HCT116 (cell line): ENCODE measurements at regions not wholly inside any gene's neighbourhood (a gene's known extent, or its start where the extent isn't known, plus 50 kb on each side); places are given as distances from the start of the nearest gene placed in this dataset.

Experiments used
- ATAC-seq: fragments of 200-7000 bp; cut with Tn5 transposase; 2 replicates; pipeline ENCODE4 v1.9.1; 2020; ENCODE audit warnings: mild to moderate bottlenecking, moderate library complexity
- BruUV-seq: library from RNA; stranded (reverse); fragments of 400-500 nt; replicated peaks from 2 replicates; lab custom pipeline; 2021; lab: Mats Ljungman, UMichigan
- CTCF ChIA-PET: fragments of 300-600 bp; sonication (Branson Sonifier 250); formaldehyde crosslinking; loops from one replicate; lab custom pipeline; 2021; ENCODE audit warnings: antibody characterized with exemption; lab: Charles Lee
- POLR2A ChIA-PET: fragments of 300-600, 350-600 bp; sonication (Branson Sonifier 250); formaldehyde crosslinking; loops from one replicate; lab custom pipeline; 2021; ENCODE audit warnings: antibody characterized with exemption; lab: Charles Lee
- RAD21 ChIA-PET, 2 experiments: fragments of 300-600 bp; sonication (Branson Sonifier 250); formaldehyde crosslinking; loops; one replicate each; lab custom pipeline; 2023; ENCODE audit warnings: low total read pairs in 2 of 2; ENCODE audit not compliant: uncharacterized antibody in 2 of 2, unreplicated experiment in 2 of 2, low non-redundant PET in 1 of 2; lab: Charles Lee
- DNase-seq: peaks from one replicate; pipeline ENCODE4 v3.0.0-alpha.2; 2010; ENCODE audit warnings: low read depth, low spot score
- H2AFZ ChIP-seq: fragments of 200-600 bp; shearing (Covaris generic), sonication (generic); 2 replicates; pipeline ENCODE4 v1.6.1; 2017; ENCODE audit warnings: low read depth, mixed run types, mixed read lengths, antibody characterized with exemption, low read length; ENCODE audit not compliant: poor library complexity, severe bottlenecking
- H3K27ac ChIP-seq: 2 replicates; pipeline ENCODE4 v1.5.1; 2012; ENCODE audit warnings: low read depth, low read length
- H3K27me3 ChIP-seq: fragments of 200-600 bp; sonication (generic); 2 replicates; pipeline ENCODE4 v1.6.1; 2016; ENCODE audit warnings: mixed run types, low read length, mixed read lengths; ENCODE audit not compliant: insufficient read depth
- H3K36me3 ChIP-seq, 2 experiments: fragments of 200-500 bp in 1 of 2; fragments of 200-600 bp in 1 of 2; sonication (Bioruptor generic) in 1 of 2; sonication (generic) in 1 of 2; 2 replicates each; pipeline versions ENCODE4 v1.5.1 to v1.6.1; 2014 to 2016; ENCODE audit warnings: low read length in 2 of 2, inconsistent platforms in 1 of 2, mixed read lengths in 1 of 2, mixed run types in 1 of 2; ENCODE audit not compliant: insufficient read depth in 2 of 2, control insufficient read depth in 1 of 2
- H3K4me1 ChIP-seq, 2 experiments: fragments of 200-600 bp in 1 of 2; sonication (generic) in 1 of 2; 2 replicates each; pipeline versions ENCODE4 v1.5.1 to v1.6.1; 2012 to 2017; ENCODE audit warnings: low read length in 2 of 2, inconsistent platforms in 1 of 2, mild to moderate bottlenecking in 1 of 2, mixed read lengths in 1 of 2, mixed run types in 1 of 2, moderate library complexity in 1 of 2; ENCODE audit not compliant: insufficient read depth in 2 of 2, control insufficient read depth in 1 of 2
- H3K4me2 ChIP-seq: fragments of 200-600 bp; sonication (generic); 2 replicates; pipeline ENCODE4 v1.6.1; 2017; ENCODE audit warnings: mixed run types, low read length, mixed read lengths
- H3K4me3 ChIP-seq, 2 experiments: fragments of 200-600 bp in 1 of 2; sonication (generic) in 1 of 2; replicated peaks in 1 of 2; 2 replicates each; pipeline ENCODE4 v1.5.1; 2011 to 2016; ENCODE audit warnings: low read length in 2 of 2, control low read depth in 1 of 2, low read depth in 1 of 2, mild to moderate bottlenecking in 1 of 2, mixed read lengths in 1 of 2, mixed run types in 1 of 2
- H3K79me2 ChIP-seq: fragments of 200-600 bp; sonication (generic); 2 replicates; pipeline ENCODE4 v1.6.1; 2017; ENCODE audit warnings: mild to moderate bottlenecking, mixed run types, low read length, moderate library complexity, mixed read lengths; ENCODE audit not compliant: insufficient read depth
- H3K9ac ChIP-seq: fragments of 200-600 bp; sonication (generic); 2 replicates; pipeline ENCODE4 v1.6.1; 2016; ENCODE audit warnings: low read length, mixed read lengths
- H3K9me2 ChIP-seq: fragments of 200-600 bp; sonication (generic), shearing (Covaris generic); 2 replicates; pipeline ENCODE4 v1.6.1; 2017; ENCODE audit warnings: mixed run types, mild to moderate bottlenecking, moderate library complexity; ENCODE audit not compliant: insufficient read depth
- H3K9me3 ChIP-seq, 2 experiments: fragments of 200-500 bp in 1 of 2; fragments of 200-600 bp in 1 of 2; sonication (Bioruptor generic) in 1 of 2; sonication (generic) in 1 of 2; 2 replicates each; pipeline ENCODE4 v1.6.1; 2014 to 2017; ENCODE audit warnings: low read length in 2 of 2, mixed read lengths in 2 of 2, inconsistent platforms in 1 of 2, low read depth in 1 of 2, mild to moderate bottlenecking in 1 of 2, mixed run types in 1 of 2, moderate library complexity in 1 of 2; ENCODE audit not compliant: control insufficient read depth in 1 of 2, insufficient read depth in 1 of 2
- H4K20me1 ChIP-seq: fragments of 200-600 bp; sonication (generic), shearing (Covaris generic); 2 replicates; pipeline ENCODE4 v1.6.1; 2017; ENCODE audit warnings: mixed run types, mild to moderate bottlenecking, moderate library complexity; ENCODE audit not compliant: insufficient read depth
- CBX3 ChIP-seq: IDR thresholded peaks from 2 replicates; pipeline ENCODE4 v1.6.1; 2012; ENCODE audit warnings: low read depth
- CEBPB ChIP-seq: IDR thresholded peaks from 2 replicates; pipeline ENCODE4 v1.6.1; 2012; ENCODE audit warnings: low read depth
- EGR1 ChIP-seq: IDR thresholded peaks from 2 replicates; pipeline ENCODE4 v1.6.1; 2012; ENCODE audit warnings: low read depth
- ELF1 ChIP-seq: IDR thresholded peaks from 2 replicates; pipeline ENCODE4 v1.6.1; 2012; ENCODE audit warnings: low read depth, borderline replicate concordance
- EZH2 ChIP-seq: fragments of 200-600 bp; sonication (generic); IDR thresholded peaks from 2 replicates; pipeline ENCODE4 v1.6.1; 2017; ENCODE audit warnings: antibody characterized with exemption, mixed run types
- FOSL1 ChIP-seq: IDR thresholded peaks from 2 replicates; pipeline ENCODE4 v1.6.1; 2012; ENCODE audit warnings: low read depth
- POLR2A ChIP-seq: IDR thresholded peaks from 2 replicates; pipeline ENCODE4 v1.7.0; 2011; ENCODE audit warnings: borderline replicate concordance; ENCODE audit not compliant: insufficient read depth, insufficient read length; ENCODE audit errors: extremely low read depth
- POLR2AphosphoS5 ChIP-seq: IDR thresholded peaks from 2 replicates; pipeline ENCODE4 v1.6.1; 2011; ENCODE audit warnings: mild to moderate bottlenecking, low read depth, low read length, moderate library complexity
- RAD21 ChIP-seq: IDR thresholded peaks from 2 replicates; pipeline ENCODE4 v1.6.1; 2012; ENCODE audit warnings: low read depth, mild to moderate bottlenecking
- SIN3A ChIP-seq: IDR thresholded peaks from 2 replicates; pipeline ENCODE4 v1.6.1; 2012; ENCODE audit warnings: low read depth
- SP1 ChIP-seq: IDR thresholded peaks from 2 replicates; pipeline ENCODE4 v1.6.1; 2012; ENCODE audit warnings: low read depth
- SRF ChIP-seq: IDR thresholded peaks from 2 replicates; pipeline ENCODE4 v1.6.1; 2012; ENCODE audit warnings: low read depth
- YY1 ChIP-seq: IDR thresholded peaks from 2 replicates; pipeline ENCODE4 v1.6.1; 2011; ENCODE audit warnings: low read length, low read depth, moderate library complexity, mild to moderate bottlenecking; ENCODE audit not compliant: insufficient replicate concordance; ENCODE audit errors: extremely low read depth
- ZBTB33 ChIP-seq: IDR thresholded peaks from 2 replicates; pipeline ENCODE4 v1.6.1; 2011; ENCODE audit warnings: mild to moderate bottlenecking, low read length, moderate library complexity; ENCODE audit not compliant: insufficient replicate concordance; ENCODE audit errors: extremely low read depth
- ZNF274 ChIP-seq: fragments of 200-500 bp; sonication (Bioruptor generic); IDR thresholded peaks from 2 replicates; pipeline ENCODE4 v1.6.1; 2014; ENCODE audit warnings: mild to moderate bottlenecking, low read depth, low read length, inconsistent platforms
- intact Hi-C: fragments of 100-400 bp; cut with micrococcal nuclease; formaldehyde crosslinking; loops from 2 replicates; pipeline ENCODE4 v1.10.0; 2022
- TF ChIP-seq, protein P1 (sequence below), 3 experiments: fragments of 200-600 bp in 1 of 3; sonication (generic) in 1 of 3; IDR thresholded peaks in 2 of 3; conservative IDR thresholded peaks in 1 of 3; 2 replicates each; pipeline ENCODE4 v1.5.1; 2012 to 2017; ENCODE audit warnings: low read depth in 2 of 3, low read length in 2 of 3, antibody characterized with exemption in 1 of 3, borderline replicate concordance in 1 of 3, control low read depth in 1 of 3, mild to moderate bottlenecking in 1 of 3, mixed read lengths in 1 of 3, mixed run types in 1 of 3, moderate library complexity in 1 of 3; ENCODE audit not compliant: insufficient read depth in 1 of 3
- TF ChIP-seq, protein P2 (sequence below): IDR thresholded peaks from 2 replicates; pipeline ENCODE4 v1.6.1; 2012; ENCODE audit warnings: low read depth
- TF ChIP-seq, protein P3 (sequence below): IDR thresholded peaks from 2 replicates; pipeline ENCODE4 v1.6.1; 2012

DNA sequence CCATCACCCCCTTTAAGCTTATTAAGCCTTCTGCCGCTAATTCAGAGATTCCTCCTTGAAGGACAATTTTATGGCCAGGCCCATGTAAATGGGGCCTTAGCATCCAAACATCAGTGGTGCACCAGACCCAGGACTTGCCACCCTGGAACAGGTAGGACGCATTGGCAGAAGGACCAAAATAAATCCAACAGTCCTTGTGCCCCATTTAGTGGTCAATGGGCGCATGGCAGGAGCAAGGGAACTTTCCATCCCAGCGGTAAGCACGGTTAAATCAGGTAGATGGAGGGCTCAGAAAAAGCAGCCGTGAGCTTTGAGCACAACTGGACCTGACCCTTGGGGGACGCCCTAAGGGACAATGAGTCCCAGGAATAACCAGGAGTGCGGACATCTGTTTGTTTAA is 540.8 kb upstream of the ROBO1 start:
- Histone ChIP-seq H3K27ac (no peak overlapping the region), H4K20me1 (no peaks in the 10 kb centered on the region), H3K36me3 (no peaks in the 10 kb centered on the region), H3K4me3 (no peak overlapping the region), H3K9me3 (peaks cover 8 to 15% of the 10 kb centered on the region in 2 experiments; a peak in 3 of 4 replicates), H3K4me1 (no peaks in the 10 kb centered on the region)
- intact Hi-C loops, result no loop called here
- BruUV-seq, result no TSS peak
- no peak for ATAC-seq
- ChIA-PET CTCF (no interaction called here), RAD21 (no interaction called here), POLR2A (no interaction called here)
- TF ChIP-seq EGR1, result no peak
- no peak for TF ChIP-seq POLR2A
- TF ChIP-seq, protein P1, sequence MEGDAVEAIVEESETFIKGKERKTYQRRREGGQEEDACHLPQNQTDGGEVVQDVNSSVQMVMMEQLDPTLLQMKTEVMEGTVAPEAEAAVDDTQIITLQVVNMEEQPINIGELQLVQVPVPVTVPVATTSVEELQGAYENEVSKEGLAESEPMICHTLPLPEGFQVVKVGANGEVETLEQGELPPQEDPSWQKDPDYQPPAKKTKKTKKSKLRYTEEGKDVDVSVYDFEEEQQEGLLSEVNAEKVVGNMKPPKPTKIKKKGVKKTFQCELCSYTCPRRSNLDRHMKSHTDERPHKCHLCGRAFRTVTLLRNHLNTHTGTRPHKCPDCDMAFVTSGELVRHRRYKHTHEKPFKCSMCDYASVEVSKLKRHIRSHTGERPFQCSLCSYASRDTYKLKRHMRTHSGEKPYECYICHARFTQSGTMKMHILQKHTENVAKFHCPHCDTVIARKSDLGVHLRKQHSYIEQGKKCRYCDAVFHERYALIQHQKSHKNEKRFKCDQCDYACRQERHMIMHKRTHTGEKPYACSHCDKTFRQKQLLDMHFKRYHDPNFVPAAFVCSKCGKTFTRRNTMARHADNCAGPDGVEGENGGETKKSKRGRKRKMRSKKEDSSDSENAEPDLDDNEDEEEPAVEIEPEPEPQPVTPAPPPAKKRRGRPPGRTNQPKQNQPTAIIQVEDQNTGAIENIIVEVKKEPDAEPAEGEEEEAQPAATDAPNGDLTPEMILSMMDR (IDR thresholded peaks at IDR 0.05 in 2 of 3, conservative IDR thresholded peaks at IDR 0.05 in 1 of 3; ENCODE audit: borderline replicate concordance in 1 of 3, insufficient read depth in 1 of 3, low read depth in 2 of 3, low read length in 2 of 3), result no peak
- TF ChIP-seq POLR2AphosphoS5, result no peak
- no peak for TF ChIP-seq FOSL1
- TF ChIP-seq CBX3, result no peak
- TF ChIP-seq SP1, result no peak
- TF ChIP-seq, protein P2, sequence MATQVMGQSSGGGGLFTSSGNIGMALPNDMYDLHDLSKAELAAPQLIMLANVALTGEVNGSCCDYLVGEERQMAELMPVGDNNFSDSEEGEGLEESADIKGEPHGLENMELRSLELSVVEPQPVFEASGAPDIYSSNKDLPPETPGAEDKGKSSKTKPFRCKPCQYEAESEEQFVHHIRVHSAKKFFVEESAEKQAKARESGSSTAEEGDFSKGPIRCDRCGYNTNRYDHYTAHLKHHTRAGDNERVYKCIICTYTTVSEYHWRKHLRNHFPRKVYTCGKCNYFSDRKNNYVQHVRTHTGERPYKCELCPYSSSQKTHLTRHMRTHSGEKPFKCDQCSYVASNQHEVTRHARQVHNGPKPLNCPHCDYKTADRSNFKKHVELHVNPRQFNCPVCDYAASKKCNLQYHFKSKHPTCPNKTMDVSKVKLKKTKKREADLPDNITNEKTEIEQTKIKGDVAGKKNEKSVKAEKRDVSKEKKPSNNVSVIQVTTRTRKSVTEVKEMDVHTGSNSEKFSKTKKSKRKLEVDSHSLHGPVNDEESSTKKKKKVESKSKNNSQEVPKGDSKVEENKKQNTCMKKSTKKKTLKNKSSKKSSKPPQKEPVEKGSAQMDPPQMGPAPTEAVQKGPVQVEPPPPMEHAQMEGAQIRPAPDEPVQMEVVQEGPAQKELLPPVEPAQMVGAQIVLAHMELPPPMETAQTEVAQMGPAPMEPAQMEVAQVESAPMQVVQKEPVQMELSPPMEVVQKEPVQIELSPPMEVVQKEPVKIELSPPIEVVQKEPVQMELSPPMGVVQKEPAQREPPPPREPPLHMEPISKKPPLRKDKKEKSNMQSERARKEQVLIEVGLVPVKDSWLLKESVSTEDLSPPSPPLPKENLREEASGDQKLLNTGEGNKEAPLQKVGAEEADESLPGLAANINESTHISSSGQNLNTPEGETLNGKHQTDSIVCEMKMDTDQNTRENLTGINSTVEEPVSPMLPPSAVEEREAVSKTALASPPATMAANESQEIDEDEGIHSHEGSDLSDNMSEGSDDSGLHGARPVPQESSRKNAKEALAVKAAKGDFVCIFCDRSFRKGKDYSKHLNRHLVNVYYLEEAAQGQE, result no peak
- TF ChIP-seq SRF, result no peak
- no peak for TF ChIP-seq SIN3A
- no peak for TF ChIP-seq ZNF274
- TF ChIP-seq, protein P3, sequence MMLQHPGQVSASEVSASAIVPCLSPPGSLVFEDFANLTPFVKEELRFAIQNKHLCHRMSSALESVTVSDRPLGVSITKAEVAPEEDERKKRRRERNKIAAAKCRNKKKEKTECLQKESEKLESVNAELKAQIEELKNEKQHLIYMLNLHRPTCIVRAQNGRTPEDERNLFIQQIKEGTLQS, result no peak
- no peak for TF ChIP-seq ZBTB33
- no peak for TF ChIP-seq CEBPB
- TF ChIP-seq YY1, result no peak
- no peak for TF ChIP-seq ELF1
- no peak for TF ChIP-seq EZH2
- no peak for TF ChIP-seq RAD21
- TF ChIP-seq, all 23 proteins: peak for 0
- no peak overlapping the region for H3K9ac ChIP-seq
- H2AFZ ChIP-seq, result no peak overlapping the region
- H3K9me2 ChIP-seq, result no peaks in the 10 kb centered on the region
- no peak overlapping the region for H3K4me2 ChIP-seq
- no peak for DNase-seq
- no peaks in the 10 kb centered on the region for H3K27me3 ChIP-seq
- no peaks in the 10 kb centered on the region for H3K79me2 ChIP-seq
